Keratinocyte (primary cell): ENCODE measurements at regions not wholly inside any gene's neighbourhood (a gene's known extent, or its start where the extent isn't known, plus 50 kb on each side); places are given as distances from the start of the nearest gene placed in this dataset.

Source experiments
- DNase-seq: peaks from one replicate; pipeline ENCODE4 v3.0.0-alpha.2; 2011; ENCODE audit warnings: low read depth, missing footprints, low spot score
- FAIRE-seq: peaks from 2 replicates; lab custom pipeline; 2011; peaks lifted over from hg19 to GRCh38; lab: Jason Lieb, UNC
- H2AFZ ChIP-seq: 2 replicates; pipeline ENCODE4 v1.6.0; 2012; ENCODE audit warnings: low read length, control low read depth, inconsistent platforms; ENCODE audit not compliant: control insufficient read depth
- H3K27ac ChIP-seq: 2 replicates; pipeline ENCODE4 v1.5.1; 2011; ENCODE audit warnings: low read length; ENCODE audit not compliant: control insufficient read depth, insufficient read depth
- H3K27me3 ChIP-seq: 3 replicates; pipeline ENCODE4 v1.6.0; 2011; ENCODE audit warnings: low read length; ENCODE audit not compliant: control insufficient read depth, insufficient read depth; ENCODE audit errors: extremely low read depth
- H3K36me3 ChIP-seq, 2 experiments: 2 replicates in 1 of 2; 3 replicates in 1 of 2; pipeline ENCODE4 v1.5.1; 2011; ENCODE audit warnings: low read length in 2 of 2, mild to moderate bottlenecking in 1 of 2; ENCODE audit not compliant: control insufficient read depth in 2 of 2, insufficient read depth in 2 of 2; ENCODE audit errors: extremely low read depth in 1 of 2
- H3K4me1 ChIP-seq: 3 replicates; pipeline ENCODE4 v1.5.1; 2011; ENCODE audit warnings: low read length; ENCODE audit not compliant: control insufficient read depth, insufficient read depth; ENCODE audit errors: extremely low read depth
- H3K4me2 ChIP-seq: 3 replicates; pipeline ENCODE4 v1.6.0; 2011; ENCODE audit warnings: low read depth, low read length; ENCODE audit not compliant: control insufficient read depth, insufficient read depth; ENCODE audit errors: extremely low read depth
- H3K4me3 ChIP-seq, 3 experiments: fragments of 200-600 bp in 1 of 3; sonication (generic) in 1 of 3; 2 replicates in 2 of 3; 3 replicates in 1 of 3; pipeline ENCODE4 v1.5.1; 2011 to 2016; ENCODE audit warnings: low read length in 3 of 3, mild to moderate bottlenecking in 3 of 3, control low read depth in 2 of 3, inconsistent platforms in 1 of 3, low read depth in 1 of 3, mixed read lengths in 1 of 3, mixed run types in 1 of 3, moderate library complexity in 1 of 3; ENCODE audit not compliant: control insufficient read depth in 2 of 3, insufficient read depth in 2 of 3; ENCODE audit errors: extremely low read depth in 1 of 3
- H3K79me2 ChIP-seq: 2 replicates; pipeline ENCODE4 v1.6.0; 2012; ENCODE audit warnings: low read length; ENCODE audit not compliant: control insufficient read depth, insufficient read depth
- H3K9ac ChIP-seq: 3 replicates; pipeline ENCODE4 v1.6.0; 2011; ENCODE audit warnings: low read length; ENCODE audit not compliant: control insufficient read depth, insufficient read depth; ENCODE audit errors: extremely low read depth
- H3K9me1 ChIP-seq: 3 replicates; pipeline ENCODE4 v1.6.0; 2011; ENCODE audit warnings: low read length; ENCODE audit not compliant: control insufficient read depth, insufficient read depth; ENCODE audit errors: extremely low read depth
- H3K9me3 ChIP-seq: 2 replicates; pipeline ENCODE4 v1.5.1; 2012; ENCODE audit warnings: low read depth, low read length; ENCODE audit not compliant: control insufficient read depth
- H4K20me1 ChIP-seq: 3 replicates; pipeline ENCODE4 v1.6.0; 2011; ENCODE audit warnings: low read length; ENCODE audit not compliant: control insufficient read depth, insufficient read depth; ENCODE audit errors: extremely low read depth
- CTCF ChIP-seq, 3 experiments: IDR thresholded peaks in 1 of 3; conservative IDR thresholded peaks in 1 of 3; optimal IDR thresholded peaks in 1 of 3; 2 replicates in 2 of 3; 3 replicates in 1 of 3; pipeline versions ENCODE3 to v1.5.1; 2011; ENCODE audit warnings: low read length in 3 of 3, mild to moderate bottlenecking in 3 of 3, moderate library complexity in 2 of 3, control low read depth in 1 of 3, inconsistent platforms in 1 of 3; ENCODE audit not compliant: insufficient read depth in 2 of 3; ENCODE audit errors: extremely low read depth in 1 of 3
- EZH2 ChIP-seq: IDR thresholded peaks from one replicate; pipeline ENCODE4 v1.6.1; 2012; ENCODE audit warnings: inconsistent platforms, mild to moderate bottlenecking, low read length, moderate library complexity
- dilution Hi-C: fragments of 300-500 bp; cut with MboI; formaldehyde crosslinking; loops from one replicate; pipeline ENCODE4 v1.7.0; 2020; ENCODE audit warnings: low sequenced_read_pairs; ENCODE audit not compliant: extremely low pct_ligation_motif_present

- Histone ChIP-seq H3K79me2 (no peaks in the 10 kb centered on the region), H3K36me3 (no peaks in the 10 kb centered on the region), H3K4me3 (no peak overlapping the region), H3K9ac (no peak overlapping the region), H3K27ac (no peak overlapping the region), H3K27me3 (no peaks in the 10 kb centered on the region), H2AFZ (no peak overlapping the region), H4K20me1 (no peaks in the 10 kb centered on the region), H3K4me2 (no peak overlapping the region), H3K9me3 (no peaks in the 10 kb centered on the region), H3K4me1 (peaks cover 5% of the 10 kb centered on the region), H3K9me1 (no peaks in the 10 kb centered on the region)
- TF ChIP-seq EZH2 (no peak), CTCF (optimal IDR thresholded peaks at IDR 0.05 in 1 of 3, IDR thresholded peaks at IDR 0.05 in 1 of 3, conservative IDR thresholded peaks at IDR 0.05 in 1 of 3; ENCODE audit: extremely low read depth in 1 of 3, insufficient read depth in 2 of 3, low read length in 3 of 3) (no peak)
- dilution Hi-C loops = no loop called here
- DNase-seq (no peak), FAIRE-seq (no peak)
Observed at GRCh38 chr13:44093607-44094564, 214.2 kb downstream of the LACC1 start.

GRCh38 chr13:44096901-44097300 lies 217.2 kb downstream of the LACC1 start:
- no peaks in the 10 kb centered on the region for H3K27me3 ChIP-seq
- no peak for FAIRE-seq
- DNase-seq = no peak
- H3K9me1 ChIP-seq = no peaks in the 10 kb centered on the region
- H3K79me2 ChIP-seq = no peaks in the 10 kb centered on the region
- peak overlapping the region; percentile 44 for H2AFZ ChIP-seq
- no peaks in the 10 kb centered on the region for H3K36me3 ChIP-seq
- no peak overlapping the region for H3K27ac ChIP-seq
- peaks cover 5% of the 10 kb centered on the region for H3K4me1 ChIP-seq
- dilution Hi-C loops = no loop called here
- no peaks in the 10 kb centered on the region for H3K9me3 ChIP-seq
- TF ChIP-seq EZH2 (no peak), CTCF (optimal IDR thresholded peaks at IDR 0.05 in 1 of 3, IDR thresholded peaks at IDR 0.05 in 1 of 3, conservative IDR thresholded peaks at IDR 0.05 in 1 of 3; ENCODE audit: extremely low read depth in 1 of 3, insufficient read depth in 2 of 3, low read length in 3 of 3) (no peak)
- H3K4me3 ChIP-seq = no peak overlapping the region
- H3K9ac ChIP-seq = no peak overlapping the region
- H4K20me1 ChIP-seq = no peaks in the 10 kb centered on the region
- H3K4me2 ChIP-seq = no peak overlapping the region
